K562 (cell line): ENCODE measurements at regions not wholly inside any gene's neighbourhood (a gene's known extent, or its start where the extent isn't known, plus 50 kb on each side); places are given as distances from the start of the nearest gene placed in this dataset.

ENCODE experiments used
- HMG20A ChIP-seq: fragments of 450-650 bp; formaldehyde crosslinking; conservative IDR thresholded peaks from 2 replicates; pipeline ENCODE4 v1.4.0; 2020; ENCODE audit warnings: mild to moderate bottlenecking, mixed read lengths
- HNRNPL ChIP-seq: fragments of 200-400 bp; formaldehyde crosslinking; IDR thresholded peaks from 2 replicates; pipeline ENCODE4 v1.6.1; 2017; ENCODE audit warnings: low read depth, mild to moderate bottlenecking, low read length
- LARP7 ChIP-seq: fragments of 450-650 bp; IDR thresholded peaks from 2 replicates; pipeline ENCODE4 v1.6.1; 2016
- MXI1 ChIP-seq: IDR thresholded peaks from 2 replicates; pipeline ENCODE4 v1.6.1; 2011; ENCODE audit warnings: low read depth, mild to moderate bottlenecking, improper control_type of control experiment, low read length
- NCOA1 ChIP-seq: fragments of 450-650 bp; IDR thresholded peaks from 2 replicates; pipeline ENCODE4 v1.6.1; 2016; ENCODE audit warnings: low read depth
- NFYB ChIP-seq: IDR thresholded peaks from 2 replicates; pipeline ENCODE4 v1.6.1; 2011; ENCODE audit warnings: mild to moderate bottlenecking, moderate library complexity; ENCODE audit not compliant: insufficient read length; ENCODE audit errors: extremely low read depth
- PKNOX1 ChIP-seq: fragments of 450-650 bp; IDR thresholded peaks from 2 replicates; pipeline ENCODE4 v1.6.1; 2016
- PTBP1 ChIP-seq: fragments of 200-400 bp; formaldehyde crosslinking; IDR thresholded peaks from 2 replicates; pipeline ENCODE4 v1.6.1; 2017; ENCODE audit warnings: low read depth, low read length
- SAFB ChIP-seq: fragments of 200-400 bp; formaldehyde crosslinking; IDR thresholded peaks from 2 replicates; pipeline ENCODE4 v1.6.1; 2017; ENCODE audit warnings: low read depth, low read length, borderline replicate concordance
- SMARCB1 ChIP-seq: IDR thresholded peaks from 2 replicates; pipeline ENCODE4 v1.6.1; 2011; ENCODE audit warnings: improper control_type of control experiment, low read depth; ENCODE audit not compliant: insufficient read length
- ZFP30 ChIP-seq: fragments of 250-450 bp; sonication (Bioruptor Pico); IDR thresholded peaks from 2 replicates; pipeline ENCODE4 v1.8.0; 2022; ENCODE audit warnings: moderate library complexity, mild to moderate bottlenecking, inconsistent platforms, borderline replicate concordance
- ZNF24 ChIP-seq: fragments of 450-650 bp; IDR thresholded peaks from 2 replicates; pipeline ENCODE4 v1.6.1; 2016
- ZNF436 ChIP-seq: fragments of 250-450, 450-650 bp; sonication (Bioruptor Pico); formaldehyde crosslinking; IDR thresholded peaks from 2 replicates; pipeline ENCODE4 v1.7.0; 2020; ENCODE audit warnings: mild to moderate bottlenecking
- ZNF696 ChIP-seq: fragments of 250-450 bp; sonication (Bioruptor Pico); conservative IDR thresholded peaks from 2 replicates; pipeline ENCODE4 v1.4.0; 2020; ENCODE audit warnings: mild to moderate bottlenecking, moderate library complexity
- TF ChIP-seq, protein P1 (sequence below): fragments of 250-450 bp; sonication (Bioruptor Pico); IDR thresholded peaks from 2 replicates; pipeline ENCODE4 v1.8.0; 2022; ENCODE audit warnings: moderate library complexity, mild to moderate bottlenecking, inconsistent platforms
- TF ChIP-seq, protein P2 (sequence below): fragments of 200-600 bp; sonication (generic); IDR thresholded peaks from one replicate; pipeline ENCODE4 v1.6.1; 2012; ENCODE audit warnings: mild to moderate bottlenecking, low read depth, low read length, inconsistent platforms

- TF ChIP-seq PKNOX1 = peak; percentile 55; the same call in 1 of the 2 replicates
- no peak for TF ChIP-seq ZFP30 (CRISPR knock-in tag)
- no peak for TF ChIP-seq SMARCB1
- no peak for TF ChIP-seq ZNF436
- TF ChIP-seq LARP7 = no peak
- no peak for TF ChIP-seq SAFB
- no peak for TF ChIP-seq HMG20A (CRISPR knock-in tag)
- TF ChIP-seq MXI1 = 0 out of 2 replicates have a peak, but pooled peaks have one; percentile 26
- TF ChIP-seq, protein P1, sequence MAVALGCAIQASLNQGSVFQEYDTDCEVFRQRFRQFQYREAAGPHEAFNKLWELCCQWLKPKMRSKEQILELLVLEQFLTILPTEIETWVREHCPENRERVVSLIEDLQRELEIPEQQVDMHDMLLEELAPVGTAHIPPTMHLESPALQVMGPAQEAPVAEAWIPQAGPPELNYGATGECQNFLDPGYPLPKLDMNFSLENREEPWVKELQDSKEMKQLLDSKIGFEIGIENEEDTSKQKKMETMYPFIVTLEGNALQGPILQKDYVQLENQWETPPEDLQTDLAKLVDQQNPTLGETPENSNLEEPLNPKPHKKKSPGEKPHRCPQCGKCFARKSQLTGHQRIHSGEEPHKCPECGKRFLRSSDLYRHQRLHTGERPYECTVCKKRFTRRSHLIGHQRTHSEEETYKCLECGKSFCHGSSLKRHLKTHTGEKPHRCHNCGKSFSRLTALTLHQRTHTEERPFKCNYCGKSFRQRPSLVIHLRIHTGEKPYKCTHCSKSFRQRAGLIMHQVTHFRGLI (CRISPR knock-in tag) = no peak
- TF ChIP-seq NCOA1 = no peak
- peak; percentile 67; the same call in 1 of the 2 replicates for TF ChIP-seq HNRNPL
- no peak for TF ChIP-seq NFYB
- TF ChIP-seq PTBP1 = no peak
- TF ChIP-seq ZNF696 (CRISPR knock-in tag) = no peak
- no peak for TF ChIP-seq ZNF24
- TF ChIP-seq, protein P2, sequence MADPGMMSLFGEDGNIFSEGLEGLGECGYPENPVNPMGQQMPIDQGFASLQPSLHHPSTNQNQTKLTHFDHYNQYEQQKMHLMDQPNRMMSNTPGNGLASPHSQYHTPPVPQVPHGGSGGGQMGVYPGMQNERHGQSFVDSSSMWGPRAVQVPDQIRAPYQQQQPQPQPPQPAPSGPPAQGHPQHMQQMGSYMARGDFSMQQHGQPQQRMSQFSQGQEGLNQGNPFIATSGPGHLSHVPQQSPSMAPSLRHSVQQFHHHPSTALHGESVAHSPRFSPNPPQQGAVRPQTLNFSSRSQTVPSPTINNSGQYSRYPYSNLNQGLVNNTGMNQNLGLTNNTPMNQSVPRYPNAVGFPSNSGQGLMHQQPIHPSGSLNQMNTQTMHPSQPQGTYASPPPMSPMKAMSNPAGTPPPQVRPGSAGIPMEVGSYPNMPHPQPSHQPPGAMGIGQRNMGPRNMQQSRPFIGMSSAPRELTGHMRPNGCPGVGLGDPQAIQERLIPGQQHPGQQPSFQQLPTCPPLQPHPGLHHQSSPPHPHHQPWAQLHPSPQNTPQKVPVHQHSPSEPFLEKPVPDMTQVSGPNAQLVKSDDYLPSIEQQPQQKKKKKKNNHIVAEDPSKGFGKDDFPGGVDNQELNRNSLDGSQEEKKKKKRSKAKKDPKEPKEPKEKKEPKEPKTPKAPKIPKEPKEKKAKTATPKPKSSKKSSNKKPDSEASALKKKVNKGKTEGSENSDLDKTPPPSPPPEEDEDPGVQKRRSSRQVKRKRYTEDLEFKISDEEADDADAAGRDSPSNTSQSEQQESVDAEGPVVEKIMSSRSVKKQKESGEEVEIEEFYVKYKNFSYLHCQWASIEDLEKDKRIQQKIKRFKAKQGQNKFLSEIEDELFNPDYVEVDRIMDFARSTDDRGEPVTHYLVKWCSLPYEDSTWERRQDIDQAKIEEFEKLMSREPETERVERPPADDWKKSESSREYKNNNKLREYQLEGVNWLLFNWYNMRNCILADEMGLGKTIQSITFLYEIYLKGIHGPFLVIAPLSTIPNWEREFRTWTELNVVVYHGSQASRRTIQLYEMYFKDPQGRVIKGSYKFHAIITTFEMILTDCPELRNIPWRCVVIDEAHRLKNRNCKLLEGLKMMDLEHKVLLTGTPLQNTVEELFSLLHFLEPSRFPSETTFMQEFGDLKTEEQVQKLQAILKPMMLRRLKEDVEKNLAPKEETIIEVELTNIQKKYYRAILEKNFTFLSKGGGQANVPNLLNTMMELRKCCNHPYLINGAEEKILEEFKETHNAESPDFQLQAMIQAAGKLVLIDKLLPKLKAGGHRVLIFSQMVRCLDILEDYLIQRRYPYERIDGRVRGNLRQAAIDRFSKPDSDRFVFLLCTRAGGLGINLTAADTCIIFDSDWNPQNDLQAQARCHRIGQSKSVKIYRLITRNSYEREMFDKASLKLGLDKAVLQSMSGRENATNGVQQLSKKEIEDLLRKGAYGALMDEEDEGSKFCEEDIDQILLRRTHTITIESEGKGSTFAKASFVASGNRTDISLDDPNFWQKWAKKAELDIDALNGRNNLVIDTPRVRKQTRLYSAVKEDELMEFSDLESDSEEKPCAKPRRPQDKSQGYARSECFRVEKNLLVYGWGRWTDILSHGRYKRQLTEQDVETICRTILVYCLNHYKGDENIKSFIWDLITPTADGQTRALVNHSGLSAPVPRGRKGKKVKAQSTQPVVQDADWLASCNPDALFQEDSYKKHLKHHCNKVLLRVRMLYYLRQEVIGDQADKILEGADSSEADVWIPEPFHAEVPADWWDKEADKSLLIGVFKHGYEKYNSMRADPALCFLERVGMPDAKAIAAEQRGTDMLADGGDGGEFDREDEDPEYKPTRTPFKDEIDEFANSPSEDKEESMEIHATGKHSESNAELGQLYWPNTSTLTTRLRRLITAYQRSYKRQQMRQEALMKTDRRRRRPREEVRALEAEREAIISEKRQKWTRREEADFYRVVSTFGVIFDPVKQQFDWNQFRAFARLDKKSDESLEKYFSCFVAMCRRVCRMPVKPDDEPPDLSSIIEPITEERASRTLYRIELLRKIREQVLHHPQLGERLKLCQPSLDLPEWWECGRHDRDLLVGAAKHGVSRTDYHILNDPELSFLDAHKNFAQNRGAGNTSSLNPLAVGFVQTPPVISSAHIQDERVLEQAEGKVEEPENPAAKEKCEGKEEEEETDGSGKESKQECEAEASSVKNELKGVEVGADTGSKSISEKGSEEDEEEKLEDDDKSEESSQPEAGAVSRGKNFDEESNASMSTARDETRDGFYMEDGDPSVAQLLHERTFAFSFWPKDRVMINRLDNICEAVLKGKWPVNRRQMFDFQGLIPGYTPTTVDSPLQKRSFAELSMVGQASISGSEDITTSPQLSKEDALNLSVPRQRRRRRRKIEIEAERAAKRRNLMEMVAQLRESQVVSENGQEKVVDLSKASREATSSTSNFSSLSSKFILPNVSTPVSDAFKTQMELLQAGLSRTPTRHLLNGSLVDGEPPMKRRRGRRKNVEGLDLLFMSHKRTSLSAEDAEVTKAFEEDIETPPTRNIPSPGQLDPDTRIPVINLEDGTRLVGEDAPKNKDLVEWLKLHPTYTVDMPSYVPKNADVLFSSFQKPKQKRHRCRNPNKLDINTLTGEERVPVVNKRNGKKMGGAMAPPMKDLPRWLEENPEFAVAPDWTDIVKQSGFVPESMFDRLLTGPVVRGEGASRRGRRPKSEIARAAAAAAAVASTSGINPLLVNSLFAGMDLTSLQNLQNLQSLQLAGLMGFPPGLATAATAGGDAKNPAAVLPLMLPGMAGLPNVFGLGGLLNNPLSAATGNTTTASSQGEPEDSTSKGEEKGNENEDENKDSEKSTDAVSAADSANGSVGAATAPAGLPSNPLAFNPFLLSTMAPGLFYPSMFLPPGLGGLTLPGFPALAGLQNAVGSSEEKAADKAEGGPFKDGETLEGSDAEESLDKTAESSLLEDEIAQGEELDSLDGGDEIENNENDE = no peak
Measured at GRCh38 chr6:26286168-26286877, 78.7 kb upstream of the BTN3A2 start (continued).
